ENCODE measurements at regions not wholly inside any gene's neighbourhood (a gene's known extent, or its start where the extent isn't known, plus 50 kb on each side); places are given as distances from the start of the nearest gene placed in this dataset.

DNA sequence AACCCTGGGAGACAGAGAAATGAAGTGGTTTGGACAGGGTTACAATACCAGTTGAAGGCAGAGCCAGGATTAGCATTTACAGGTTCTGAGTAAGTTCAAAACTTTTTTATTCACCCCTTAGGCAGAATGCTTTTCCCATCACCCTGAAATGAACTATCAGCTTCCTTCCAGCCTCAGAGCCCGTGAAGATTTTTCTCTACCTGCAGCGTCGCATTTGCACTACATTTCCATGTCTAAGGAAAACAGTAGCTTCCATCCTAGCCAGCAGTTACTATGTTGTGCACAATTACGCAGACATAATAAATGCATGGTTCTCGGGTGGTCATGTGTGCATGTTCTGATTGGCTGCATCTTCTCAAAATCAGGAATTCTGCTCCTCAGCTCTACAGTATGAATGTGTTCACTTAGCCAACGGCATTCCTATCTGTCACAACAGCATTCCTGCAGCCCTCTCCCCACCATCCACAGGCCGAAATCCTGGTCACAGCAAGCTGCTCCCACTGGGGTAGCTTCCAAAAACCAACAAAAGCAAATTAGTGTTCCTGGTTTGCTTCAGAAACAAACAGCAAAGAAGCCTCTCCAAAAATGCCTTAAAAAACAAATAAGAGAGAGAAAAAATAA is 510.8 kb upstream of the SEMA6D start:
- Histone ChIP-seq H3K9ac (ENCODE audit: low read length) (no peak overlapping the region), H2BK120ac (ENCODE audit: low read depth, low read length) (no peak overlapping the region), H4K91ac (ENCODE audit: low read length) (peak overlapping the region; percentile 75), H3K4me3 (ENCODE audit: insufficient read depth in 1 of 2, low read depth in 1 of 2, low read length in 2 of 2) (no peak overlapping the region), H4K8ac (ENCODE audit: low read length) (no peak overlapping the region), H3K4ac (ENCODE audit: low read depth in 1 of 2, low read length in 2 of 2) (no peak overlapping the region), H3K23ac (ENCODE audit: low read length in 2 of 2) (peak overlapping the region in 1 of 2 experiments; percentile 59), H2AK5ac (ENCODE audit: low read length, severe bottlenecking) (no peak overlapping the region), H3K36me3 (ENCODE audit: control insufficient read depth in 1 of 2, insufficient read depth in 2 of 2, low read depth in 1 of 2, low read length in 2 of 2) (no peaks in the 10 kb centered on the region), H2AFZ (ENCODE audit: low read depth, low read length) (no peak overlapping the region), H3K4me1 (ENCODE audit: control insufficient read depth, insufficient read depth, low read depth, low read length) (no peaks in the 10 kb centered on the region), H3K18ac (ENCODE audit: low read depth in 1 of 2, low read length in 2 of 2) (peak overlapping the region in 1 of 2 experiments; percentile 66), H3K27ac (ENCODE audit: low read length, poor library complexity, severe bottlenecking) (no peak overlapping the region), H2BK12ac (ENCODE audit: low read length in 2 of 2) (no peak overlapping the region), H3K27me3 (ENCODE audit: control insufficient read depth in 1 of 2, insufficient read depth in 1 of 2, low read length in 2 of 2) (no peaks in the 10 kb centered on the region), H2BK15ac (ENCODE audit: low read depth, poor library complexity, severe bottlenecking) (no peak overlapping the region), H3K9me3 (ENCODE audit: control insufficient read depth, low read length) (no peaks in the 10 kb centered on the region), H2BK5ac (ENCODE audit: low read depth, low read length, poor library complexity, severe bottlenecking) (no peak overlapping the region), H3K79me1 (replicated peaks; ENCODE audit: low read length, poor library complexity, severe bottlenecking) (no peaks in the 10 kb centered on the region), H3K14ac (ENCODE audit: low read length in 2 of 2) (no peak overlapping the region), H3K4me2 (ENCODE audit: low read length, poor library complexity, severe bottlenecking) (no peak overlapping the region)
- WGBS = 87% methylated on average over 7 of the region's 7 CpGs
- no peak for DNase-seq

DNA sequence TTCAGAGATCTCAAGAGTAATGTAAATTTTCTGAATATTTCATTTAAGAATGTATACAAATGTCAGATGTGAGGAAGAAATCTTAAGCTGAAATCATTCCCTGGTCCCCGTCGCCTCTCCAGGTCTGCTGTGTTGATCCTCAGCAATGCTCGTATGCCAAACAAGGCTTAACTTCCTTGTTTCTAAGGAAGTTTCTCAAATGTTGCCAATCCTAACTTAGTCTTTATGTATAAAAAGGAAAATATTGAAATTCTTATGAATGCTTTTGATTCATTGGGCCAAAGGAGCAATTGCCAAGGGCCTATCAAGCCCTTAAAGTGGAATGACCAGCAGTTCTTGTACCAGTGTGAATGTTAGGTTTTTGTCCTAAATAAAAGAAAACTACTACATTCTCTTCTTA is 507.7 kb upstream of the SEMA6D start:
- H3K23ac ChIP-seq (ENCODE audit: low read length in 2 of 2) = no peak overlapping the region
- H3K4ac ChIP-seq (ENCODE audit: low read depth in 1 of 2, low read length in 2 of 2) = no peak overlapping the region
- DNase-seq = no peak
- no peak overlapping the region for H3K18ac ChIP-seq (ENCODE audit: low read depth in 1 of 2, low read length in 2 of 2)
- no peak overlapping the region for H2BK12ac ChIP-seq (ENCODE audit: low read length in 2 of 2)
- no peak overlapping the region for H4K91ac ChIP-seq (ENCODE audit: low read length)
- WGBS = 100% methylated on average over 3 of the region's 3 CpGs
- H2BK15ac ChIP-seq (ENCODE audit: low read depth, poor library complexity, severe bottlenecking) = no peak overlapping the region
- H3K4me2 ChIP-seq (ENCODE audit: low read length, poor library complexity, severe bottlenecking) = no peak overlapping the region
- H3K36me3 ChIP-seq (ENCODE audit: control insufficient read depth in 1 of 2, insufficient read depth in 2 of 2, low read depth in 1 of 2, low read length in 2 of 2) = no peaks in the 10 kb centered on the region
- H3K27ac ChIP-seq (ENCODE audit: low read length, poor library complexity, severe bottlenecking) = no peak overlapping the region
- no peak overlapping the region for H2BK5ac ChIP-seq (ENCODE audit: low read depth, low read length, poor library complexity, severe bottlenecking)
- H2AK5ac ChIP-seq (ENCODE audit: low read length, severe bottlenecking) = no peak overlapping the region
- no peaks in the 10 kb centered on the region for H3K79me1 ChIP-seq (replicated peaks; ENCODE audit: low read length, poor library complexity, severe bottlenecking)
- H4K8ac ChIP-seq (ENCODE audit: low read length) = no peak overlapping the region
- no peaks in the 10 kb centered on the region for H3K9me3 ChIP-seq (ENCODE audit: control insufficient read depth, low read length)
- H3K27me3 ChIP-seq (ENCODE audit: control insufficient read depth in 1 of 2, insufficient read depth in 1 of 2, low read length in 2 of 2) = no peaks in the 10 kb centered on the region
- no peak overlapping the region for H3K4me3 ChIP-seq (ENCODE audit: insufficient read depth in 1 of 2, low read depth in 1 of 2, low read length in 2 of 2)
- no peak overlapping the region for H2BK120ac ChIP-seq (ENCODE audit: low read depth, low read length)
- no peak overlapping the region for H2AFZ ChIP-seq (ENCODE audit: low read depth, low read length)
- H3K14ac ChIP-seq (ENCODE audit: low read length in 2 of 2) = no peak overlapping the region
- no peaks in the 10 kb centered on the region for H3K4me1 ChIP-seq (ENCODE audit: control insufficient read depth, insufficient read depth, low read depth, low read length)
- no peak overlapping the region for H3K9ac ChIP-seq (ENCODE audit: low read length)

DNA sequence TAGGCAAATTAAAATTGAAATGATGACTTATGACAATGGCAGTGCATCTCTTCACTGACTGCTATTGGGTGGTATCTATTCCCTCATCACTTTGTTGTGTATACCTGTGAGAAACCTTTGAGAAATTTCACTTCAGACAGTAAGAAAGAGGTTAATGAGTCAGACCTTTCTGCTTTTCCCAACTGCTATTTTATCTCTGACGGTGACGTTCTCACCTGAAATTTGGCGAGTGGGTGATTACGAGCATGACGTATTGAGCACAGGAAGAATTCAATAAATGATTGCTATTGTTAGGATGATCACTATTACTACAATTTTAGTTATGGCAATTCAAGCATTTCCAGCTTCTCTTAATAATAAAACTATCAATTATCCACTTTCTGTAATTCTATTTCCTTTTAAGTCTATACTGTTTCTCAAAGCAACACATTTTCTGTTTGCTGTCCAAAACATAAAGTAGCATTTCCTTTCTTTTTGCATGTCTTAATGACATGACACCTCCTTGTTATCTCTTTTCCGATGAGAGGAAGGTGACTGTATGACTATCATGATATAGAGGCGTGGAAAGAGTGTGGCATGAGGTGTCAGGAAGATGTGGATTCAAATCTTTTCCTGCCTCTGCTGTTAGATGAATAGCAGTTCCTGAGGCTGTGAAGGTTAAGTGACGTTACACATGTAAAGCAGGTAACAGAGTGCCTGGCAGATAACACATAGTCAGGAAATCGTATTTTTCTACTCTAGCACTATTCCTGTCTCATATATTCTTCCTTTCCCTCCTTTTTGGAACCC is 504.9 kb upstream of the SEMA6D start:
- peak overlapping the region in 1 of 2 experiments; percentile 16 for H3K4ac ChIP-seq (ENCODE audit: low read depth in 1 of 2, low read length in 2 of 2)
- H3K4me3 ChIP-seq (ENCODE audit: insufficient read depth in 1 of 2, low read depth in 1 of 2, low read length in 2 of 2) = no peak overlapping the region
- no peak overlapping the region for H2AK5ac ChIP-seq (ENCODE audit: low read length, severe bottlenecking)
- H2BK120ac ChIP-seq (ENCODE audit: low read depth, low read length) = no peak overlapping the region
- H2BK5ac ChIP-seq (ENCODE audit: low read depth, low read length, poor library complexity, severe bottlenecking) = no peak overlapping the region
- no peaks in the 10 kb centered on the region for H3K79me1 ChIP-seq (replicated peaks; ENCODE audit: low read length, poor library complexity, severe bottlenecking)
- H4K91ac ChIP-seq (ENCODE audit: low read length) = no peak overlapping the region
- no peak for DNase-seq
- H2AFZ ChIP-seq (ENCODE audit: low read depth, low read length) = no peak overlapping the region
- H3K4me2 ChIP-seq (ENCODE audit: low read length, poor library complexity, severe bottlenecking) = no peak overlapping the region
- no peak overlapping the region for H3K18ac ChIP-seq (ENCODE audit: low read depth in 1 of 2, low read length in 2 of 2)
- H2BK15ac ChIP-seq (ENCODE audit: low read depth, poor library complexity, severe bottlenecking) = no peak overlapping the region
- H3K4me1 ChIP-seq (ENCODE audit: control insufficient read depth, insufficient read depth, low read depth, low read length) = no peaks in the 10 kb centered on the region
- H4K8ac ChIP-seq (ENCODE audit: low read length) = no peak overlapping the region
- WGBS = 56% methylated on average over 6 of the region's 9 CpGs
- no peaks in the 10 kb centered on the region for H3K9me3 ChIP-seq (ENCODE audit: control insufficient read depth, low read length)
- no peak overlapping the region for H3K9ac ChIP-seq (ENCODE audit: low read length)
- H3K14ac ChIP-seq (ENCODE audit: low read length in 2 of 2) = no peak overlapping the region
- no peak overlapping the region for H3K27ac ChIP-seq (ENCODE audit: low read length, poor library complexity, severe bottlenecking)
- H3K23ac ChIP-seq (ENCODE audit: low read length in 2 of 2) = no peak overlapping the region
- no peaks in the 10 kb centered on the region for H3K27me3 ChIP-seq (ENCODE audit: control insufficient read depth in 1 of 2, insufficient read depth in 1 of 2, low read length in 2 of 2)
- no peak overlapping the region for H2BK12ac ChIP-seq (ENCODE audit: low read length in 2 of 2)
- no peaks in the 10 kb centered on the region for H3K36me3 ChIP-seq (ENCODE audit: control insufficient read depth in 1 of 2, insufficient read depth in 2 of 2, low read depth in 1 of 2, low read length in 2 of 2)

DNA sequence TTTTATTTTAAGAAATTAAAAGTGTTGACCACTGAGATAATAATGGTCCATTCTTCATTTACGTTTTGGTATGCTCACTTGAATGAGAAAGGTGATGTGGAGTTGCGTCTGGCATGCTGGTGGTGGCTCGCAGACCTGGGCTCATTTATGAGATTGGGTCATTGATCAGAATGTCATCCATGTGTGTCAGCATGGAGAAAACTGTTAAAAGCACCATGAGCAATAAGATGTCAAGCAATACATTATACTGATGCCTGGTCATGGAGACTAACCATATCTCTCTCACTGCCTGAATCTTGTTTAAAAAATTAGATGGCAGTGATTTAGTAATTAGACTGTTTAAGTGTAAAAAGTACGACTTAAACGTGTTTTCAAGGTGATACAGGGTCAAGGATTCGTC is 503.4 kb upstream of the SEMA6D start:
- Histone ChIP-seq H4K8ac (ENCODE audit: low read length) (no peak overlapping the region), H3K4ac (ENCODE audit: low read depth in 1 of 2, low read length in 2 of 2) (no peak overlapping the region), H3K27ac (ENCODE audit: low read length, poor library complexity, severe bottlenecking) (no peak overlapping the region), H2BK12ac (ENCODE audit: low read length in 2 of 2) (no peak overlapping the region), H3K9ac (ENCODE audit: low read length) (no peak overlapping the region), H2BK120ac (ENCODE audit: low read depth, low read length) (no peak overlapping the region), H3K27me3 (ENCODE audit: control insufficient read depth in 1 of 2, insufficient read depth in 1 of 2, low read length in 2 of 2) (no peaks in the 10 kb centered on the region), H3K4me3 (ENCODE audit: insufficient read depth in 1 of 2, low read depth in 1 of 2, low read length in 2 of 2) (no peak overlapping the region), H4K91ac (ENCODE audit: low read length) (no peak overlapping the region), H3K9me3 (ENCODE audit: control insufficient read depth, low read length) (no peaks in the 10 kb centered on the region), H2BK15ac (ENCODE audit: low read depth, poor library complexity, severe bottlenecking) (no peak overlapping the region), H3K14ac (ENCODE audit: low read length in 2 of 2) (no peak overlapping the region), H2AK5ac (ENCODE audit: low read length, severe bottlenecking) (no peak overlapping the region), H3K4me2 (ENCODE audit: low read length, poor library complexity, severe bottlenecking) (no peak overlapping the region), H2AFZ (ENCODE audit: low read depth, low read length) (no peak overlapping the region), H3K36me3 (ENCODE audit: control insufficient read depth in 1 of 2, insufficient read depth in 2 of 2, low read depth in 1 of 2, low read length in 2 of 2) (no peaks in the 10 kb centered on the region), H2BK5ac (ENCODE audit: low read depth, low read length, poor library complexity, severe bottlenecking) (no peak overlapping the region), H3K79me1 (replicated peaks; ENCODE audit: low read length, poor library complexity, severe bottlenecking) (no peaks in the 10 kb centered on the region), H3K23ac (ENCODE audit: low read length in 2 of 2) (no peak overlapping the region), H3K18ac (ENCODE audit: low read depth in 1 of 2, low read length in 2 of 2) (peak overlapping the region in 1 of 2 experiments; percentile 52), H3K4me1 (ENCODE audit: control insufficient read depth, insufficient read depth, low read depth, low read length) (no peaks in the 10 kb centered on the region)
- 48% methylated on average over 6 of the region's 6 CpGs for WGBS
- no peak for DNase-seq
